T-cell (primary cell): ENCODE measurements at regions not wholly inside any gene's neighbourhood (a gene's known extent, or its start where the extent isn't known, plus 50 kb on each side); places are given as distances from the start of the nearest gene placed in this dataset.
"Not testable (repeated sequence)": the region's sequence is repeated elsewhere in the genome, so short reads cannot be mapped to it uniquely, and the experiment has no call there.

Source experiments
- ATAC-seq, 4 experiments: fragments of 200-7000 bp in 3 of 4; fragments of 150-1000 bp in 1 of 4; cut with Tn5 transposase; replicated peaks in 1 of 4; 1 replicate in 3 of 4; 2 replicates in 1 of 4; pipeline ENCODE4 v1.10.0; 2021; ENCODE audit warnings: moderate library complexity in 3 of 4, mild to moderate bottlenecking in 2 of 4, moderate number of reproducible peaks in 1 of 4
- CTCF ChIA-PET, 2 donors: fragments of 300-600 bp; sonication (Branson Sonifier 250); formaldehyde crosslinking; loops; one replicate each; lab custom pipeline; 2022; ENCODE audit warnings: antibody characterized with exemption in 2 of 2; lab: Charles Lee
- POLR2A ChIA-PET, 2 donors: fragments of 300-600 bp; sonication (Branson Sonifier 250); formaldehyde crosslinking; loops; one replicate each; lab custom pipeline; 2022; ENCODE audit warnings: antibody characterized with exemption in 2 of 2; lab: Charles Lee
- DNase-seq, 35 experiments: peaks; one replicate each; pipeline versions ENCODE4 v3.0.0 to v3.0.0-alpha.2; 2013 to 2023
- H3K27ac ChIP-seq: one replicate; pipeline ENCODE4 v1.5.1; 2013; ENCODE audit warnings: low read length
- H3K27me3 ChIP-seq, 2 experiments: replicated peaks in 1 of 2; 1 replicate in 1 of 2; 2 replicates in 1 of 2; pipeline versions ENCODE4 v1.6.1 to v1.7.0; 2013; ENCODE audit warnings: low read length in 1 of 2, mixed read lengths in 1 of 2; ENCODE audit not compliant: control insufficient read depth in 2 of 2, insufficient read depth in 2 of 2; ENCODE audit errors: extremely low read depth in 1 of 2
- H3K36me3 ChIP-seq, 2 donors: 1 replicate in 1 of 2; 2 replicates in 1 of 2; pipeline versions ENCODE4 v1.6.1 to v1.7.0; 2013; ENCODE audit warnings: low read length in 1 of 2; ENCODE audit not compliant: control insufficient read depth in 2 of 2, insufficient read depth in 1 of 2; ENCODE audit errors: extremely low read depth in 1 of 2
- H3K4me1 ChIP-seq, 2 experiments: 1 replicate in 1 of 2; 2 replicates in 1 of 2; pipeline versions ENCODE4 v1.6.1 to v1.7.0; 2013; ENCODE audit warnings: low read length in 2 of 2, mixed read lengths in 1 of 2; ENCODE audit not compliant: insufficient read depth in 2 of 2, control insufficient read depth in 1 of 2; ENCODE audit errors: extremely low read depth in 1 of 2
- H3K4me3 ChIP-seq, 2 donors: 1 replicate in 1 of 2; 2 replicates in 1 of 2; pipeline versions ENCODE4 v1.5.1 to v1.7.0; 2013; ENCODE audit warnings: mild to moderate bottlenecking in 2 of 2, low read length in 1 of 2, moderate library complexity in 1 of 2; ENCODE audit not compliant: control insufficient read depth in 1 of 2; ENCODE audit errors: extremely low read depth in 1 of 2
- H3K9me3 ChIP-seq: 2 replicates; pipeline ENCODE4 v1.7.0; 2013
- H3K27ac Mint-ChIP-seq, 2 donors: one replicate each; pipeline ENCODE4 v1.8.0; 2020 to 2021; ENCODE audit warnings: mild to moderate bottlenecking in 2 of 2, mixed read lengths in 2 of 2
- H3K27me3 Mint-ChIP-seq, 2 donors: one replicate each; pipeline ENCODE4 v1.8.0; 2021 to 2022; ENCODE audit warnings: mixed read lengths in 2 of 2
- H3K36me3 Mint-ChIP-seq: one replicate; pipeline ENCODE4 v1.8.0; 2021; ENCODE audit warnings: mixed read lengths
- H3K4me1 Mint-ChIP-seq, 3 donors: one replicate each; pipeline ENCODE4 v1.8.0; 2020 to 2022; ENCODE audit warnings: mixed read lengths in 3 of 3, mild to moderate bottlenecking in 1 of 3
- H3K4me3 Mint-ChIP-seq, 3 donors: one replicate each; pipeline ENCODE4 v1.8.0; 2020 to 2022; ENCODE audit warnings: mild to moderate bottlenecking in 3 of 3, mixed read lengths in 3 of 3, moderate library complexity in 3 of 3
- H3K9me3 Mint-ChIP-seq, 3 donors: one replicate each; pipeline ENCODE4 v1.8.0; 2020 to 2022; ENCODE audit warnings: mixed read lengths in 3 of 3
- WGBS: methylation state at CpG from one replicate; pipeline ENCODE4 v1.1.5; 2013; ENCODE audit warnings: missing lambda C conversion rate; ENCODE audit not compliant: insufficient coverage; 5-methylcytosine and 5-hydroxymethylcytosine counted together

- peaks cover 0 to 6% of the 10 kb centered on the region in 2 experiments for H3K27me3 ChIP-seq
- no peaks in the 10 kb centered on the region for H3K4me1 ChIP-seq
- H3K9me3 ChIP-seq = no peaks in the 10 kb centered on the region
- H3K36me3 ChIP-seq = no peaks in the 10 kb centered on the region
- DNase-seq (no peak), ATAC-seq (no peak)
- ChIA-PET CTCF (no interaction called here), POLR2A (no interaction called here)
- H3K27me3 Mint-ChIP-seq = peaks cover 0 to 3% of the 10 kb centered on the region in 2 donors
- no peak overlapping the region for H3K4me3 Mint-ChIP-seq
- H3K36me3 Mint-ChIP-seq = no peaks in the 10 kb centered on the region
- H3K27ac Mint-ChIP-seq = no peak overlapping the region
- H3K4me1 Mint-ChIP-seq = no peaks in the 10 kb centered on the region
- no peak overlapping the region for H3K27ac ChIP-seq
- no peak overlapping the region for H3K4me3 ChIP-seq
- H3K9me3 Mint-ChIP-seq = peaks cover 0 to 6% (median 0%) of the 10 kb centered on the region in 3 donors
- no CpG with 5 or more reads among the region's 1 CpG for WGBS
These were observed 294.7 kb downstream of the TTC6 start for GRCh38 chr14:37890095-37890494.

- WGBS = 75% methylated on average over 1 of the region's 1 CpG
These were observed 296.1 kb downstream of the TTC6 start for GRCh38 chr14:37891500-37891899.

GRCh38 chr14:37894463-37894862 lies 299.0 kb downstream of the TTC6 start:
- no peak overlapping the region for H3K4me3 Mint-ChIP-seq
- WGBS = no CpG with 5 or more reads among the region's 1 CpG
- Histone ChIP-seq H3K9me3 (no peaks in the 10 kb centered on the region), H3K4me3 (no peak overlapping the region), H3K36me3 (no peaks in the 10 kb centered on the region), H3K4me1 (no peaks in the 10 kb centered on the region), H3K27me3 (peaks cover 0 to 6% of the 10 kb centered on the region in 2 experiments), H3K27ac (no peak overlapping the region)
- ATAC-seq (no peak), DNase-seq (no peak)
- POLR2A ChIA-PET = no interaction called here
- peaks cover 0 to 3% of the 10 kb centered on the region in 2 donors for H3K27me3 Mint-ChIP-seq
- peaks cover 0 to 6% (median 0%) of the 10 kb centered on the region in 3 donors for H3K9me3 Mint-ChIP-seq
- no peaks in the 10 kb centered on the region for H3K36me3 Mint-ChIP-seq
- H3K27ac Mint-ChIP-seq = no peak overlapping the region
- CTCF ChIA-PET = no interaction called here
- H3K4me1 Mint-ChIP-seq = no peaks in the 10 kb centered on the region

More at GRCh38 chr14:37891500-37891899, 296.1 kb downstream of the TTC6 start:
- DNase-seq, H3K27ac Mint-ChIP-seq, H3K27me3 ChIP-seq, CTCF ChIA-PET, H3K9me3 Mint-ChIP-seq, H3K27me3 Mint-ChIP-seq, H3K36me3 ChIP-seq, H3K27ac ChIP-seq, POLR2A ChIA-PET, H3K4me1 Mint-ChIP-seq, H3K4me1 ChIP-seq, ATAC-seq, H3K4me3 Mint-ChIP-seq, H3K9me3 ChIP-seq, H3K4me3 ChIP-seq, H3K36me3 Mint-ChIP-seq: not testable (repeated sequence)

- H3K27me3 Mint-ChIP-seq = peaks cover 3 to 9% of the 10 kb centered on the region in 2 donors
- ATAC-seq = no peak
- no peak overlapping the region for H3K27ac ChIP-seq
- H3K4me3 ChIP-seq = no peak overlapping the region
- CTCF ChIA-PET = interaction anchor here (0.6 to 1.8 kb wide), 6 partner anchors 11 to 969 kb away, joined by 3 to 12 read pairs (median 3); no protein-coding TSS in a partner anchor
- no peaks in the 10 kb centered on the region for H3K9me3 ChIP-seq
- WGBS = 93% methylated on average over 1 of the region's 4 CpGs
- DNase-seq = no peak
- H3K36me3 Mint-ChIP-seq = no peaks in the 10 kb centered on the region
- peaks cover 0 to 10% of the 10 kb centered on the region in 2 experiments for H3K27me3 ChIP-seq
- no peak overlapping the region for H3K4me3 Mint-ChIP-seq
- POLR2A ChIA-PET = no interaction called here
- no peaks in the 10 kb centered on the region for H3K4me1 ChIP-seq
- H3K4me1 Mint-ChIP-seq = peaks cover 0 to 2% (median 0%) of the 10 kb centered on the region in 3 donors
- H3K36me3 ChIP-seq = no peaks in the 10 kb centered on the region
- H3K9me3 Mint-ChIP-seq = no peaks in the 10 kb centered on the region
- H3K27ac Mint-ChIP-seq = no peak overlapping the region
These were observed 303.9 kb downstream of the TTC6 start for GRCh38 chr14:37899365-37899764.

GRCh38 chr14:37900561-37900960 lies 305.1 kb downstream of the TTC6 start:
- Mint-ChIP-seq H3K27ac (no peak overlapping the region), H3K36me3 (no peaks in the 10 kb centered on the region), H3K4me1 (peaks cover 0 to 2% (median 0%) of the 10 kb centered on the region in 3 donors), H3K9me3 (no peaks in the 10 kb centered on the region), H3K27me3 (peaks cover 3 to 16% of the 10 kb centered on the region in 2 donors), H3K4me3 (no peak overlapping the region)
- Histone ChIP-seq H3K4me3 (no peak overlapping the region), H3K4me1 (no peaks in the 10 kb centered on the region), H3K27ac (no peak overlapping the region), H3K27me3 (peaks cover 0 to 10% of the 10 kb centered on the region in 2 experiments), H3K9me3 (no peaks in the 10 kb centered on the region), H3K36me3 (no peaks in the 10 kb centered on the region)
- DNase-seq = no peak
- ATAC-seq = no peak
- ChIA-PET POLR2A (no interaction called here), CTCF (no interaction called here)
- no CpG with 5 or more reads among the region's 1 CpG for WGBS

- H3K4me3 ChIP-seq = no peak overlapping the region
- Mint-ChIP-seq H3K27me3 (peaks cover 3 to 20% of the 10 kb centered on the region in 2 donors), H3K4me1 (peaks cover 0 to 2% (median 0%) of the 10 kb centered on the region in 3 donors), H3K9me3 (no peaks in the 10 kb centered on the region), H3K4me3 (no peak overlapping the region), H3K36me3 (no peaks in the 10 kb centered on the region), H3K27ac (no peak overlapping the region)
- whole genome bisulfite sequencing = no CpG with 5 or more reads among the region's 6 CpGs
- no peak for ATAC-seq
- H3K27ac ChIP-seq = no peak overlapping the region
- no peaks in the 10 kb centered on the region for H3K9me3 ChIP-seq
- H3K4me1 ChIP-seq = no peaks in the 10 kb centered on the region
- ChIA-PET POLR2A (no interaction called here), CTCF (interaction anchor here in 1 of 2 donors (3.0 kb wide), 1 partner anchor 967 kb away, joined by 26 read pairs; no protein-coding TSS in a partner anchor)
- no peak for DNase-seq
- H3K36me3 ChIP-seq = no peaks in the 10 kb centered on the region
- H3K27me3 ChIP-seq = peaks cover 0 to 10% of the 10 kb centered on the region in 2 experiments
These were observed 305.7 kb upstream of the SSTR1 start for GRCh38 chr14:37901978-37902377.
